A673 (cell line): ENCODE measurements at regions not wholly inside any gene's neighbourhood (a gene's known extent, or its start where the extent isn't known, plus 50 kb on each side); places are given as distances from the start of the nearest gene placed in this dataset.

ENCODE experiments used
- BruUV-seq: library from RNA; stranded (reverse); fragments of 400-500 nt; replicated peaks from 2 replicates; lab custom pipeline; 2021; lab: Mats Ljungman, UMichigan
- CTCF ChIA-PET: fragments of 300-600 bp; sonication (Branson Sonifier 250); formaldehyde crosslinking; loops from one replicate; lab custom pipeline; 2022; ENCODE audit warnings: antibody characterized with exemption; lab: Charles Lee
- POLR2A ChIA-PET: fragments of 300-600 bp; sonication (Branson Sonifier 250); formaldehyde crosslinking; loops from one replicate; lab custom pipeline; 2022; ENCODE audit warnings: antibody characterized with exemption; ENCODE audit not compliant: low non-redundant PET; lab: Charles Lee
- DNase-seq: peaks from one replicate; pipeline ENCODE4 v3.0.0-alpha.2; 2015; ENCODE audit warnings: low spot score
- H3K27ac ChIP-seq: fragments of 200-600 bp; sonication (generic); 2 replicates; pipeline ENCODE4 v1.5.1; 2016; ENCODE audit warnings: mixed run types, low read depth, mild to moderate bottlenecking, mixed read lengths, antibody characterized with exemption, low read length; ENCODE audit not compliant: poor library complexity, severe bottlenecking
- H3K27me3 ChIP-seq: fragments of 200-600 bp; sonication (generic); replicated peaks from 2 replicates; pipeline ENCODE4 v1.6.1; 2017; ENCODE audit warnings: mixed run types, low read depth, mild to moderate bottlenecking, mixed read lengths, antibody characterized with exemption, low read length; ENCODE audit not compliant: insufficient read depth, poor library complexity
- H3K36me3 ChIP-seq: fragments of 200-600 bp; sonication (generic); 2 replicates; pipeline ENCODE4 v1.6.1; 2016; ENCODE audit warnings: mixed run types, mild to moderate bottlenecking, mixed read lengths, antibody characterized with exemption, low read length; ENCODE audit not compliant: insufficient read depth, poor library complexity, severe bottlenecking
- H3K4me1 ChIP-seq: fragments of 200-600 bp; sonication (generic); 2 replicates; pipeline ENCODE4 v1.6.1; 2017; ENCODE audit warnings: mixed run types, mild to moderate bottlenecking, mixed read lengths, antibody characterized with exemption, low read length; ENCODE audit not compliant: insufficient read depth, poor library complexity, severe bottlenecking
- H3K4me3 ChIP-seq: fragments of 200-600 bp; sonication (generic); 2 replicates; pipeline ENCODE4 v1.5.1; 2016; ENCODE audit warnings: low read depth, mixed run types, mild to moderate bottlenecking, mixed read lengths, low read length; ENCODE audit not compliant: poor library complexity, severe bottlenecking
- H3K9me3 ChIP-seq: fragments of 200-600 bp; sonication (generic); 2 replicates; pipeline ENCODE4 v1.6.1; 2016; ENCODE audit warnings: mixed run types, low read depth, mild to moderate bottlenecking, mixed read lengths, antibody characterized with exemption, low read length; ENCODE audit not compliant: poor library complexity, severe bottlenecking
- CTCF ChIP-seq: fragments of 300-800, 200-600 bp; sonication (generic); conservative IDR thresholded peaks from 2 replicates; pipeline ENCODE4 v1.5.1; 2017; ENCODE audit warnings: low read depth, mild to moderate bottlenecking, antibody characterized with exemption, low read length, moderate library complexity, mixed read lengths
- EZH2 ChIP-seq: fragments of 200-600 bp; sonication (generic); IDR thresholded peaks from 2 replicates; pipeline ENCODE4 v1.6.1; 2017; ENCODE audit warnings: borderline replicate concordance, low read depth, mild to moderate bottlenecking, mixed read lengths, antibody characterized with exemption, low read length; ENCODE audit not compliant: poor library complexity, severe bottlenecking
- intact Hi-C: fragments of 100-400 bp; cut with micrococcal nuclease; formaldehyde crosslinking; loops from one replicate; pipeline ENCODE4 v1.10.0; 2022; ENCODE audit not compliant: unreplicated experiment

GRCh38 chr10:9895981-9896380 is 1121.7 kb upstream of the CELF2 start:
- Histone ChIP-seq H3K27me3 (no peaks in the 10 kb centered on the region), H3K9me3 (peaks cover 6% of the 10 kb centered on the region), H3K36me3 (no peaks in the 10 kb centered on the region), H3K27ac (no peak overlapping the region), H3K4me1 (no peaks in the 10 kb centered on the region), H3K4me3 (no peak overlapping the region)
- TF ChIP-seq EZH2 (no peak), CTCF (no peak)
- CTCF ChIA-PET, result no interaction called here
- POLR2A ChIA-PET, result no interaction called here
- intact Hi-C loops, result no loop called here
- BruUV-seq, result no TSS peak
- DNase-seq, result no peak

- Histone ChIP-seq H3K9me3 (no peaks in the 10 kb centered on the region), H3K4me3 (no peak overlapping the region), H3K36me3 (no peaks in the 10 kb centered on the region), H3K27me3 (no peaks in the 10 kb centered on the region), H3K27ac (no peak overlapping the region), H3K4me1 (no peaks in the 10 kb centered on the region)
- intact Hi-C loops, result no loop called here
- BruUV-seq, result no TSS peak
- POLR2A ChIA-PET, result no interaction called here
- TF ChIP-seq CTCF (no peak), EZH2 (no peak)
- CTCF ChIA-PET, result no interaction called here
- DNase-seq, result no peak
These were observed 1118.9 kb upstream of the CELF2 start for GRCh38 chr10:9898633-9899395.

- Histone ChIP-seq H3K4me1 (no peaks in the 10 kb centered on the region), H3K4me3 (no peak overlapping the region), H3K27ac (no peak overlapping the region), H3K9me3 (no peaks in the 10 kb centered on the region), H3K27me3 (no peaks in the 10 kb centered on the region), H3K36me3 (no peaks in the 10 kb centered on the region)
- no TSS peak for BruUV-seq
- intact Hi-C loops, result no loop called here
- DNase-seq, result no peak
- ChIA-PET POLR2A (no interaction called here), CTCF (no interaction called here)
- TF ChIP-seq EZH2, result no peak
- TF ChIP-seq CTCF, result no peak
These were observed 1116.9 kb upstream of the CELF2 start for GRCh38 chr10:9900751-9901150.
